ENCODE measurements at regions not wholly inside any gene's neighbourhood (a gene's known extent, or its start where the extent isn't known, plus 50 kb on each side); places are given as distances from the start of the nearest gene placed in this dataset.
A peak's percentile ranks its signal among the peaks of the same experiment; 100 is the strongest.
"Not testable (repeated sequence)": the region's sequence is repeated elsewhere in the genome, so short reads cannot be mapped to it uniquely, and the experiment has no call there.

DNA sequence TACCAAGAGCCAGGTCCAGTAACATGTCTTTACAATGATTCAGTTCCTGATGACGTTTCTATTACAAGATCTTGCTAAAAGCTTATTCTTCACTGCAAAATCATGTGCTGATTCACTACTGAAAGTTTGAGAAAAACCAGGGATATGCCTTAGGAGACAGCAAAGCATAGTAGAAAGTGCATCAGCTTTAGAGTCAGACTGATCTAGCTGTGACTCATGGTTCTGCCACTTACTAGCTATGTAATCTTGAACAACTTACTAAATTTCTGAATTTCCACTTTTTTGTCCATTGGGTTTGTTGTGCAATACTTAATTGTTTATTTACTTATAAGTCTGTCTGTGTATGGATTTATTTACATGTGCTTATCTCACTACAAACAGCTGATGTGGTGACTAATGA lies 198.5 kb upstream of the RSPO3 start:
- peak; percentile 96 for DNase-seq

- DNase-seq, result no peak
These were observed 194.7 kb upstream of the RSPO3 start for GRCh38 chr6:126923807-126924206.

GRCh38 chr6:126926926-126927325 lies 191.5 kb upstream of the RSPO3 start:
- DNase-seq, result no peak

GRCh38 chr6:126927841-126928240 lies 190.6 kb upstream of the RSPO3 start:
- DNase-seq, result no peak

DNA sequence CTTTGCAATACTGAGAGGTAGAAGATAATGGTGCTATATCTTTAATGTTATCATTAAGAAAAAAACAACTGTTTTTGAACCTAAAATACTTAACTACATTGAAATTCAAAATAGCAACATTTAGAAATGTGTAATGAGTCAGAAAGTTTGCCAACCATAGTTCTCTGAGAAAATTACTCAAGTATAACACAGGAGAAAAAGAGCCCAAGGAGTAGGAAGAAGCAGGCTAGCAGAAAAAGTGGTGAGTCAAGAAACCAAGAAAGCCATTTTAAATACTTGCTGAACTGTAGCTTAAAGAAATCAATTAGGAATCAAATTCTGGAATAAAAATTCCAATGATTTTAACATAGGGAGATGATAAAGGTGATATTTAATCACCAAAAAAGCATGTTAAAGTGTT lies 181.0 kb upstream of the RSPO3 start:
- no peak for DNase-seq

DNA sequence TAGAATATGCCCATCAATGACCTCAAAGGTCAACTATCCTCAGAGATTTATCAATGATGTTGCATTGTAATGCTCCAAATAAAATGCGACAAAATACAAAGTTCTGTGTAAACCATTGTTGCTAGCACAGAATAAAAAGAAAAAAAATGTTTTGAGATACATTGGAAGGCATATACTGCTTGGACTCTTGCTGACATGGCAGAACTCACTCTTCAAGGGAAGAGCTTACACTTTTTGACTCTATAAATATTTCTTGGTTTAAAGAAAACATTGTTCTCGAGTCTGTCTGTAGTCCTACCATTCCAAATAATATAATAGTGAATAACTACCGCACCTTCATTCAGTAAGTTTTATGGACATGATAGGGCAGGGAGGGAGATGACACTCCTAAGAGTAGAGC lies 178.7 kb upstream of the RSPO3 start:
- no peak for DNase-seq

- DNase-seq, result no peak
These were observed 176.7 kb upstream of the RSPO3 start for GRCh38 chr6:126941751-126942150.

DNA sequence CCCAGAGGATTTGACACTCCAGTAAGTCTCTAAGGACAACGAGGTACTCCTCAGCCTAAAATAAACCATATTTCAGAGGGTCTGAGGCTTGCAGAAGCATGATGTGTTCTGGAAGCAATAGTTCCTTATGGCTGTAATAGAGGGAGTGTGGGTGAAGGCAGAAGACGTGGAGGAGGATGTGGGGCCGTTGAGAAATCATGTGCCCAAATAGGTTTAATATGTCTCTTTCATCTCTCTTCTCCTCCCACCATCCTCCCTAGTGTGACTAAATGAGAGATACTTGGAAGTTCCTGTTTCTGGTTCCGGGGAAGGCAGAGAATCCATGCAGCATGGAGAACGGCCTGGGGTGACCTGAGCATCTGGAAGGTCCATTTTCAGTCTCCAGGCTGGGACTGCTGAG lies 174.0 kb upstream of the RSPO3 start:
- DNase-seq, result no peak

DNA sequence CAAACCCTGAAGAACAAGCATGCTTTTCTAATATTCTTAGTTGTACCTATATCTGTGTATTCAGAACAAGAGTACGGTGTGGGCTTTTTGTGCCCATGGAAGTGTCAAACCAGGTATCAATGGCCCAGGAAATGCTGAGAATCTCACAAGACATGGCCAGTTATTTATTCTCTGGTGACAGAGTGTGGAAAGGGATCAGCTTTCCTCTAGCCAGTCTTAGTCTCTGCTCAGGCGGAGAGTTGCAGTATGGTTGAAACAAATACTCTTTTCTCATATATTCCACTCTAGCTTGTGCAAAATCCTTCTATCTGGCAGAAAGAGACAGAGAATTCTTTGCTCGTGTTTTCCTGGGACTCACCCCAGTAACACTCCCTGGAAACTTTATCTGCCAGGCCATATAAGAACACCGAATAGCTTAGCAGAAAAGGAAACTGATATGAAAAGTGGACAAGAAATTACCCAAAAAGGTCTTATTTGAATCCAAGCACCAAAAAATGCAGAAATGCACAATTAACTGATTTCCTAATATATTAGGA lies 173.3 kb upstream of the RSPO3 start:
- DNase-seq, result no peak

DNA sequence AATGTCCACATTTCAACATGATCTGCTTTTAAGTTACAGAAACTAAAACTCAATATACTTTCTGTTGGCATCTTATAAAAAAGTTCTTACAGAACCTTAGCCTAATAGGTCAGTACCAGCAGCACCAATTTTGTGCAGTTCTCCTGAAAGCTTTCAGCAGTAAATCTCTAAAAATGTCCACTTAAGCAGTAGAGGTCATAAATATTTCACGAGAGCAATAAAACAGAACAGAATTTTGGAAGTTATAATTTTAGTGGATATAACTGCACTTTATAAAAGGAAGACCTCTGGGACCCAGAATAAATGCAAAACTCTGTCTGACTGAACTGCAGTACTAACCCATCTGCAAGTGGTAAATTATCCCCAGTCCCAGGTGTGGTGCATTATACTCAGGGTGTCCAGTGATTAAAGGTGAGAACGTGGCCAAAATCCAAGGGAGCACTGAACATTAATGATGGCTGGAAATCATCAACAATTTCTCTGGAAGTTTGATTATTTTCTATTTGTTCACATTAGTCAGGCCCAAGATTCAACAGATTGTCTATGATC lies 172.6 kb upstream of the RSPO3 start:
- no peak for DNase-seq

- DNase-seq, result no peak
These were observed 171.4 kb upstream of the RSPO3 start for GRCh38 chr6:126947070-126947469.

DNA sequence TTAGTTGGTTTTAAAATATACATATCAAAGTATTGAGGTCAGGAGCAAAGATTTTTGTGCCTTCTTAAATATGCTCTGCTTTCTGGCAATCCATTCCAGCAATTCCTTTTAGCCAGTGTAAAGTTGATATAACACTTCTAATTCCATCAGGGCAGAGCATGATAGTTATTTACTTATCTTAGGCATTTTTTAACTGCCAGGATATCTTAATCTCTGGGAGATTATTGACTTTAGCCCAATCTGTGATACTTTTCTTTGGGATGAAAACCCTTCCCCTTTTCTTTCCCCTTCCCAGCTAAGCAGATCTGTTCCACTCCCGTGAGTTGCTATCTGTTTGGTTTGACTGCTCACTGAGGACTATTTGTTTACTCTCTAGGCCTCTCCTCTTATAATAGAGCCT lies 168.7 kb upstream of the RSPO3 start:
- no peak for DNase-seq

DNA sequence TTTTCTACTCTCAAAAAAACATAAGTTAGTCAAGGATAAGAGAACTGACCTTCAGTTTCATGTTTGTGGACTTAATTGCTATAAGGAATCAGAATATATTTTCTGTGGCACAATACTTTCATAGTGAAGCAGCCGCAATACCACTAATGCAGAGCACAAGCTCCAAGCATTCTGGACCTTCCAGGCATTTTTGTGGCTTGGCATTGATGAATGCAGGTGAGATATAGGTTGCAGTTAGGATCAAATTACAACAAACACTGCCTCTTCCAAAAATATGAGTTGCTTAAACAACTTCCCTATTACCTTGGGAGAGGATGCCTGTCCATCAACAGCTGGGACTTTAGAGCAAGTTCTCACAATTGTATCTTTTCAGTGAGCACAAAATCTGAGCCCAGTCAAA lies 162.8 kb upstream of the RSPO3 start:
- no peak for DNase-seq

GRCh38 chr6:126957721-126958120 lies 160.8 kb upstream of the RSPO3 start:
- DNase-seq, result no peak

DNA sequence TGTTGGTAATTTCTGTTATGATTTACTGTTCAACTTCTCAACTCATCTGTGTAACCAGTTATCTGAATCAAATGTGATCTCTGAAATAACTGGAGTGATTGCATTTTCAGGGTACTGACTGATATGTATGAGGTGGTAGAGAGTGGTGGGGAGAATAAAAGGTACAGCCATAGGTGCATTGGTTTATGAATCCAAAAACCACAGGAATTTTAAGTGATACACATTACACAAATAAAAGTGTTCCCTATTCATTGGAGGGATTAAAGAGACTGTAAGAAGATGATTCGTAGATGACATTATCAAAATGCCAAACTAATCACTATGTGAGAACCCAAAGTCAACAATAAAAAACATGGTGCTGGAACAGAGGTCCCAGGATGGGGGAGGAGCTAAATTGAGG lies 158.7 kb upstream of the RSPO3 start:
- DNase-seq, result no peak

- no peak for DNase-seq
These were observed 155.2 kb upstream of the RSPO3 start for GRCh38 chr6:126963077-126963809.

GRCh38 chr6:126967296-126968005 lies 151.0 kb upstream of the RSPO3 start:
- peak; percentile 31 for DNase-seq

GRCh38 chr6:126976253-126976797 lies 142.1 kb upstream of the RSPO3 start:
- no peak for DNase-seq

- DNase-seq, result no peak
These were observed 134.7 kb upstream of the RSPO3 start for GRCh38 chr6:126983779-126984178.

GRCh38 chr6:126988125-126988524 lies 130.3 kb upstream of the RSPO3 start:
- not testable (repeated sequence) for DNase-seq

DNA sequence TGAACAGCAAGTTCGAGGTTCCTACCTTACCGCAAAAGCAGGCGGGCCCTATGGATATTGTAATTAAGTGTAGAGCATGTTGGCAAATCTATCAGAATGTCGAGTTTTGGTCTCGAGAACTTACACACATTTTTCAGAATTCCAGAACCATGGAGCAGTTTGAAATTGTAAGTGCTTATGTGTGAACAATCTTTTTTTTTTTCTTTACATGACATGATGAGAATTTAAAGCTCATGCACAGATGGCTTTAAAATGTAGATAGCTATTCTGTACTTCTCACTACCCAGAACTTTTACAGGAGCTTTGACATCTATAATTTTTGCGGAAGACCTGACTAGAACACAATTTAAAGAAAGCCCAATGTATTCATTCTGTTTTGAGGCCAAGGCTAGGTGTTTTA lies 117.8 kb upstream of the RSPO3 start:
- DNase-seq, result no peak

DNA sequence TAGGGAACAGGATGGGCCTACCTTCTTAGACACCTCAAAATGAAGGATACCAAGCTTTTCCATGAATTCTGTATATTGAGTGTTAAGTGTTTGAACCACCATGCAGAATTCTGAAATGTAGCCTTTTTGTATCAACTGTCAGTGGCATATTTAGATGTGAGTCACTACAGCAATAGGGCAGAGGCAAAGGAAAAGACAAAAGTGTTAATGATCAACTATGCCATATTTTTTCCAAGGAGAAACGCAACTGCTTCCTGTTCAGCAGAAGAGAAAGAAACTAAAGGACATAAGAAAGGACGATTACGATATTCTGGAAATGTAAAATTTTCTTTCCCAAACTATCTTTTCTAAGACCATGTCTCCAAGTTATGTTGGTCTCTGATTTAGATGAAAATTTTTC lies 104.6 kb upstream of the RSPO3 start:
- no peak for DNase-seq

DNA sequence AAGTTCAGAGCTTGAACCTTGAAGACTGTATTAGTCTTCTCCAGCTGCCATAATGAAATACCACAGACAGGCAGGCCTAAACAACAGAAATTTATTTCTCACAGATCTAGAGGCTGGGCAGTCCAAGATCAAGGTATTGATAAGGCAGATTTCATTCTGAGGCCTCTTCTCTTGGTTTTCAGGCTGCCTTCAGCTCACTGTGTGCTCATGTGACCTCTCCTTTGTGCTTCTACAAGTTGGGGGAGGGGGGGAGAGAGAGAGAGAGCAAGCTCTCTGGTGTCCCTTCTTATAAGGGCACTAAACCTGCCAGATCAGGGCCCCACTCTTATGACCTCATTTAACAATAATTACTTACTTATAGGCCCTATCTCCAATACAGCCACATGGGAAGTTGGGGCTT lies 102.6 kb upstream of the RSPO3 start:
- DNase-seq, result no peak

GRCh38 chr6:127019828-127020227 lies 98.6 kb upstream of the RSPO3 start:
- DNase-seq, result no peak
